ENCODE measurements at regions not wholly inside any gene's neighbourhood (a gene's known extent, or its start where the extent isn't known, plus 50 kb on each side); places are given as distances from the start of the nearest gene placed in this dataset.

GRCh38 chr12:127761880-127762279 lies 505.1 kb upstream of the TMEM132C start:
- no peak for TF ChIP-seq POLR2AphosphoS5 (IDR thresholded peaks at IDR 0.05)
- TF ChIP-seq, protein P1, sequence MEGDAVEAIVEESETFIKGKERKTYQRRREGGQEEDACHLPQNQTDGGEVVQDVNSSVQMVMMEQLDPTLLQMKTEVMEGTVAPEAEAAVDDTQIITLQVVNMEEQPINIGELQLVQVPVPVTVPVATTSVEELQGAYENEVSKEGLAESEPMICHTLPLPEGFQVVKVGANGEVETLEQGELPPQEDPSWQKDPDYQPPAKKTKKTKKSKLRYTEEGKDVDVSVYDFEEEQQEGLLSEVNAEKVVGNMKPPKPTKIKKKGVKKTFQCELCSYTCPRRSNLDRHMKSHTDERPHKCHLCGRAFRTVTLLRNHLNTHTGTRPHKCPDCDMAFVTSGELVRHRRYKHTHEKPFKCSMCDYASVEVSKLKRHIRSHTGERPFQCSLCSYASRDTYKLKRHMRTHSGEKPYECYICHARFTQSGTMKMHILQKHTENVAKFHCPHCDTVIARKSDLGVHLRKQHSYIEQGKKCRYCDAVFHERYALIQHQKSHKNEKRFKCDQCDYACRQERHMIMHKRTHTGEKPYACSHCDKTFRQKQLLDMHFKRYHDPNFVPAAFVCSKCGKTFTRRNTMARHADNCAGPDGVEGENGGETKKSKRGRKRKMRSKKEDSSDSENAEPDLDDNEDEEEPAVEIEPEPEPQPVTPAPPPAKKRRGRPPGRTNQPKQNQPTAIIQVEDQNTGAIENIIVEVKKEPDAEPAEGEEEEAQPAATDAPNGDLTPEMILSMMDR (IDR thresholded peaks at IDR 0.05), result no peak
- no peak for TF ChIP-seq POLR2A (IDR thresholded peaks at IDR 0.05)
- no peak for TF ChIP-seq EP300 (IDR thresholded peaks at IDR 0.05)

Measured in stomach (tissue), 4 donors.